ENCODE measurements at regions not wholly inside any gene's neighbourhood (a gene's known extent, or its start where the extent isn't known, plus 50 kb on each side); places are given as distances from the start of the nearest gene placed in this dataset.

- H3K4me3 ChIP-seq (ENCODE audit: low read length), result no peak overlapping the region
- no peak for DNase-seq (ENCODE audit: low read depth)
- TF ChIP-seq, protein P1, sequence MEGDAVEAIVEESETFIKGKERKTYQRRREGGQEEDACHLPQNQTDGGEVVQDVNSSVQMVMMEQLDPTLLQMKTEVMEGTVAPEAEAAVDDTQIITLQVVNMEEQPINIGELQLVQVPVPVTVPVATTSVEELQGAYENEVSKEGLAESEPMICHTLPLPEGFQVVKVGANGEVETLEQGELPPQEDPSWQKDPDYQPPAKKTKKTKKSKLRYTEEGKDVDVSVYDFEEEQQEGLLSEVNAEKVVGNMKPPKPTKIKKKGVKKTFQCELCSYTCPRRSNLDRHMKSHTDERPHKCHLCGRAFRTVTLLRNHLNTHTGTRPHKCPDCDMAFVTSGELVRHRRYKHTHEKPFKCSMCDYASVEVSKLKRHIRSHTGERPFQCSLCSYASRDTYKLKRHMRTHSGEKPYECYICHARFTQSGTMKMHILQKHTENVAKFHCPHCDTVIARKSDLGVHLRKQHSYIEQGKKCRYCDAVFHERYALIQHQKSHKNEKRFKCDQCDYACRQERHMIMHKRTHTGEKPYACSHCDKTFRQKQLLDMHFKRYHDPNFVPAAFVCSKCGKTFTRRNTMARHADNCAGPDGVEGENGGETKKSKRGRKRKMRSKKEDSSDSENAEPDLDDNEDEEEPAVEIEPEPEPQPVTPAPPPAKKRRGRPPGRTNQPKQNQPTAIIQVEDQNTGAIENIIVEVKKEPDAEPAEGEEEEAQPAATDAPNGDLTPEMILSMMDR (conservative IDR thresholded peaks at IDR 0.05; ENCODE audit: low read length), result no peak
These were observed 148.8 kb upstream of the DCN start for GRCh38 chr12:91331371-91331770.

GRCh38 chr12:91328451-91328850 lies 145.8 kb upstream of the DCN start:
- TF ChIP-seq, protein P1 (conservative IDR thresholded peaks at IDR 0.05; ENCODE audit: low read length), result no peak
- H3K4me3 ChIP-seq (ENCODE audit: low read length), result no peak overlapping the region
- no peak for DNase-seq (ENCODE audit: low read depth)

DNA sequence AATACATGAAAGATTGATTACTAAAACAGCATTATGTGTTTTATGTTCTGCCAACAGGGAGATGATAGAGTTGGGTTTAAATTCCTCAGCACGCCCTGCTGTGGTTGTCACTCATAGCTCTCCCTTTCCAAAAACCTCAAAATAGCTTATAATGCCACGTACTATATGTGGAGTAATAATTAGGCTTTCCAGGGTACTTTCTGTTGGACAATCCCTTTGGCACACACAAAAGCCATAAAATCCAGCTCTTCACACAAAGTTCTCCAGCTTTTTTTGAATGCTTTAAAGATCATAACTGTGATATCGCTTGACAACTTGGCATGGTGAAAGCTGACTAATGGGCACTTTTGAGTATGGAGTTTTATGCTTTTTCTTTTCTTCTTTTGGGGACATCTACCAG lies 145.3 kb upstream of the DCN start:
- no peak overlapping the region for H3K4me3 ChIP-seq (ENCODE audit: low read length)
- TF ChIP-seq, protein P1 (conservative IDR thresholded peaks at IDR 0.05; ENCODE audit: low read length), result no peak
- peak; percentile 82 for DNase-seq (ENCODE audit: low read depth)

- TF ChIP-seq, protein P1 (conservative IDR thresholded peaks at IDR 0.05; ENCODE audit: low read length), result no peak
- H3K4me3 ChIP-seq (ENCODE audit: low read length), result peak overlapping the region; percentile 10
- DNase-seq (ENCODE audit: low read depth), result peak; percentile 67
These were observed 144.5 kb upstream of the DCN start for GRCh38 chr12:91327131-91327530.

GRCh38 chr12:91326058-91327027 lies 143.7 kb upstream of the DCN start:
- TF ChIP-seq, protein P1 (conservative IDR thresholded peaks at IDR 0.05; ENCODE audit: low read length), result peak; percentile 90
- peak; percentile 71 for DNase-seq (ENCODE audit: low read depth)
- H3K4me3 ChIP-seq (ENCODE audit: low read length), result no peak overlapping the region

GRCh38 chr12:91320999-91321398 lies 138.4 kb upstream of the DCN start:
- TF ChIP-seq, protein P1 (conservative IDR thresholded peaks at IDR 0.05; ENCODE audit: low read length), result no peak
- no peak overlapping the region for H3K4me3 ChIP-seq (ENCODE audit: low read length)
- no peak for DNase-seq (ENCODE audit: low read depth)

Measured in AG10803 (cell line).